ENCODE measurements at regions not wholly inside any gene's neighbourhood (a gene's known extent, or its start where the extent isn't known, plus 50 kb on each side); places are given as distances from the start of the nearest gene placed in this dataset.

DNA sequence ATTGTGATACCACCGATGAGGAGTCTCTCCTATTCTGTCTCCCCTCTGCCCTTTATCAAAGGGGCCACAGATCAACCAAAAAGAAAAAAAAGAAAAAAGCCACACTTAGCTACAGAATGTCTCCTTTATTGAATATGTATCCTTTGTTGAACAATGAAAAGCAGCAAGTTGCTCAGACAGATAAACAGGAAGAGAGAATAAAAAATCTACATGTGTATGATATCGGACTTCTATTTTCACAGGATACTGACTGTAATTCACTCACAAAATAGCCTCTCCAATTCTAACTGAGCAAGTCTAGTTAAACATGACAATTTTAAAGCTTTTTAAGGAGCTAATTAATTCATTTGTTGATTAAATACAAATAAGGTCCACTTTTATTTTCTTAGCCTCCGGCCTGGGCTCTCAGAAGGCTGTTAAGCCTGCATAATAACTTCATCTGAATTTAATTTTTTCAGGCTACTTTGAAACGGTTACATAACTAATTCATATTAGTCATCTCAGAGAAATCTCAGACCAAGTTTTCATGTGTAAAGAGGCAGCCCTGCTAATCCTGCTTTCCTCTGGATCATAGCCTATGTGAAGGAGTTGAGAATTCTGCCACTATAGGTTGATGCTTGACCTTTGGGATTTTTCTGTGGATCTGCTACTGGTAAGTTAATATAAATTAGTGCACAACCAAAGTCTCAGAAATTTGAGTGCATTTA lies 304.1 kb upstream of the NR5A2 start:
- no peak overlapping the region for H3K4me3 ChIP-seq (ENCODE audit: low read depth, low read length)
- TF ChIP-seq, protein P1, sequence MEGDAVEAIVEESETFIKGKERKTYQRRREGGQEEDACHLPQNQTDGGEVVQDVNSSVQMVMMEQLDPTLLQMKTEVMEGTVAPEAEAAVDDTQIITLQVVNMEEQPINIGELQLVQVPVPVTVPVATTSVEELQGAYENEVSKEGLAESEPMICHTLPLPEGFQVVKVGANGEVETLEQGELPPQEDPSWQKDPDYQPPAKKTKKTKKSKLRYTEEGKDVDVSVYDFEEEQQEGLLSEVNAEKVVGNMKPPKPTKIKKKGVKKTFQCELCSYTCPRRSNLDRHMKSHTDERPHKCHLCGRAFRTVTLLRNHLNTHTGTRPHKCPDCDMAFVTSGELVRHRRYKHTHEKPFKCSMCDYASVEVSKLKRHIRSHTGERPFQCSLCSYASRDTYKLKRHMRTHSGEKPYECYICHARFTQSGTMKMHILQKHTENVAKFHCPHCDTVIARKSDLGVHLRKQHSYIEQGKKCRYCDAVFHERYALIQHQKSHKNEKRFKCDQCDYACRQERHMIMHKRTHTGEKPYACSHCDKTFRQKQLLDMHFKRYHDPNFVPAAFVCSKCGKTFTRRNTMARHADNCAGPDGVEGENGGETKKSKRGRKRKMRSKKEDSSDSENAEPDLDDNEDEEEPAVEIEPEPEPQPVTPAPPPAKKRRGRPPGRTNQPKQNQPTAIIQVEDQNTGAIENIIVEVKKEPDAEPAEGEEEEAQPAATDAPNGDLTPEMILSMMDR (IDR thresholded peaks at IDR 0.05; ENCODE audit: low read depth, low read length): no peak

DNA sequence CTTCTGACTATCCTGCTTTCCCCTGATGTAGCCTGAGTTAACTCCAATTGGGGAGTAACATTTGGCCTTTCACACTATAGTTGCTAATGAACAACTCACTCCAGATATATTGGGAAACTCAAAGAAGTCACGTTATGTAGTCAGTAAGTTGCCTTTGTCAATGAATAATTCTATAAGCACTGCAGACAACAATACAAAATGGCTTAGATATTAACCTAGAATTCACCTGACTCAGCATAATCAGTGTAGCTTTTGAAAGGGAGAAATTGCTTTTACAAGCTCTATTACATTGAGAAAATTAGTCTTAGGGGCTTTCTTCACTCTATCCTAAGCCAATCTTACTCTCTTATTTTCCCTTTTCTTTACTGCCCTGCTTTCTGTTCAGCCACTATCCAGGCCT lies 303.5 kb upstream of the NR5A2 start:
- TF ChIP-seq, protein P1 (IDR thresholded peaks at IDR 0.05; ENCODE audit: low read depth, low read length): no peak
- H3K4me3 ChIP-seq (ENCODE audit: low read depth, low read length): no peak overlapping the region

DNA sequence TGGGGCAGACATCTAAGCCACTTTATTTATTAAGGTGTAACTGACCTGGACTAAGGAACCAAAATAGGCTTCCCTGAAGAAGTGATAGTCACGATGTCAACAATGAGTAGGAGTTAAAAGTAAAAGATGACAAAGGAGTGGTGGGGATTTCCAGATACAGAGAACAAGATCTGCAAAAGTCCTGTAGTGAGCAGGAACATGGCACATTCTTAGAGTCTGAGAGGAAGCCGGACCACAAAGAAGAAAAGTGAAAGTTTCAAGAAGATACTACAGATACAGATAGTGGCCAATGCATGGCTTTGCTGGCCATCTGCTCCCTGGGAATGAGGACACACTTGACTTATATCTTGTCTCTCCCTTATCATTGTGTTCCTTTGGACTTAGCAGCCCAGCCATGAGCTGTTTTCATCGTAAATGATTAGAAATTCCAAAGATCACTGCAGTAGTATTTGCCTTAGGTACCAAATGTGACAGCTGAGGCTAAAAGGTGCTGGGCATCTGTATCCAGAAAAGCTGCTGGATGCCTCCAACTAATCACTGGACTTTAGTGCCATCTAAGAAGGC lies 302.4 kb upstream of the NR5A2 start:
- H3K4me3 ChIP-seq (ENCODE audit: low read depth, low read length): no peak overlapping the region
- TF ChIP-seq, protein P1 (IDR thresholded peaks at IDR 0.05; ENCODE audit: low read depth, low read length): no peak

DNA sequence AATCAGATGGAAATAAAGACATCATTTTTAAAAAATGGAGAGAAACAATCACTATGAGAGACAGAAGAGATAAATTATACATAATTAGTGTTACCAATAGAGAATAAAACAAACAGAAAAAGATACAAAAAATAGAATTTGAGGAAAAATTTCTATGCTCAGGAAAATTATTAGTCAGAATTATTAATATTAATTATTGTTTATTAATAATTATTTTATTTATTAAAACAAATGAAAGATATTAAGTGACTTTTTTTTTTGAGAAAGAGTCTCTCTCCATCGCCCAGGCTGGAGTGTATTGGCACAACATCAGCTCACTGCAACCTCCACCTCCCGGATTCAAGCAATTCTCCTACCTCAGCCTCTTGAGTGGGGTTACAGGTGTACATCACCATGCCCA lies 299.8 kb upstream of the NR5A2 start:
- H3K4me3 ChIP-seq (ENCODE audit: low read depth, low read length): no peak overlapping the region
- TF ChIP-seq, protein P1 (IDR thresholded peaks at IDR 0.05; ENCODE audit: low read depth, low read length): no peak

DNA sequence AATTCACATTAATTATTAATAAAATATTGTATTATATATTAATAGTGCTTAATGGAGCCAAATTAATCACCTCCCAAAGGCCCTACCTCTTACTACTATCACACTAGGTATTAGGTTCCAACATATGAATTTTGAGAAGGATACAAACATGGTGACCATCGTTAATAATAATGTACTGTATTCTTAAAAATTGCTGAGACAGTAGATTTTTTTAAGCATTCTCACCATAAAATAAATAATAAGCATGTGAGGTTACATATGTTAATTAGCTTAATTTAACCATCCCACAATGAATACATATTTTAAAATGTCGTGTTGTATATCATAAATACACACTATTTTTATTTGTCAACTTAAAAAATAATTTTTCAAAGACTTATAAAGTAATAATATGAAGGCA lies 299.2 kb upstream of the NR5A2 start:
- TF ChIP-seq, protein P1 (IDR thresholded peaks at IDR 0.05; ENCODE audit: low read depth, low read length): no peak
- no peak overlapping the region for H3K4me3 ChIP-seq (ENCODE audit: low read depth, low read length)

DNA sequence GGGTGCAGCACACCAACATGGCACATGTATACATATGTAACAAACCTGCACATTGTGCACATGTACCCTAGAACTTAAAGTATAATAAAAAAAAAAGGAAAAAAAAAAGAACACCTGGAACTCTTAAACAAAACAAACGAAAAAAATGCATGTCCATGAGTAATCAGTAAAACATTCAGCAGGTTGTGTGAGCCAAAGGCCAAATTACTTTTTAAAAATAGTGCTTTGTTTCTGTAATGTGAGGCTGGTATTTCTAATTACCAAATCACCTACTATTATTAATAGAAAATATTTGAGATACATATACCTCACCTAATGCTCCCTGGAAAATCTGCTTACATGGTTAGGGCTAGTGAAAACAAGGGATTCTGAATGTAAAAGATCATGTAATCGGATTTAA lies 294.4 kb upstream of the NR5A2 start:
- H3K4me3 ChIP-seq (ENCODE audit: low read depth, low read length): no peak overlapping the region
- TF ChIP-seq, protein P1 (IDR thresholded peaks at IDR 0.05; ENCODE audit: low read depth, low read length): no peak

DNA sequence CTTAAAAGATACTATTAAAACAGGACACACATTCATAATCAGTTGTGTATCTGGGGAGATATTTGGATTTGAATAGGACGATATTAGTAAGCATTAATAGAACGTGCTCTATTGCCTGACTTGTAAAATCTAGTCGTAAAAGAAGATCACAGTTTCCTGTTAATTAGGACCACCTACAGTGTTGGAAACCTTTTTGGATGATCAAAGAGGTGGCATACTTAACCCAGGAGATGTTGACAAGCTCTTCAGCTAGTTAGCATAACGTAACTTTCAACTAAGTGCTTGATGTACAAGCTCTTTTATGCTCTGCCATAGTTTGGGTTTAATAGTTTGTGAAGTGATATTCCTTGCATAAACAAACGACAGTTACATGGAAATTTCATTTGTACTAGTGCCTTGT lies 293.3 kb upstream of the NR5A2 start:
- no peak overlapping the region for H3K4me3 ChIP-seq (ENCODE audit: low read depth, low read length)
- TF ChIP-seq, protein P1 (IDR thresholded peaks at IDR 0.05; ENCODE audit: low read depth, low read length): no peak
